NCI-H128 (cell line): ENCODE measurements at regions not wholly inside any gene's neighbourhood (a gene's known extent, or its start where the extent isn't known, plus 50 kb on each side); places are given as distances from the start of the nearest gene placed in this dataset.

Source experiments
- DNase-seq: peaks from one replicate; lab custom pipeline; 2025; ENCODE audit not compliant: unreplicated experiment; lab: John Stamatoyannopoulos, UW

DNA sequence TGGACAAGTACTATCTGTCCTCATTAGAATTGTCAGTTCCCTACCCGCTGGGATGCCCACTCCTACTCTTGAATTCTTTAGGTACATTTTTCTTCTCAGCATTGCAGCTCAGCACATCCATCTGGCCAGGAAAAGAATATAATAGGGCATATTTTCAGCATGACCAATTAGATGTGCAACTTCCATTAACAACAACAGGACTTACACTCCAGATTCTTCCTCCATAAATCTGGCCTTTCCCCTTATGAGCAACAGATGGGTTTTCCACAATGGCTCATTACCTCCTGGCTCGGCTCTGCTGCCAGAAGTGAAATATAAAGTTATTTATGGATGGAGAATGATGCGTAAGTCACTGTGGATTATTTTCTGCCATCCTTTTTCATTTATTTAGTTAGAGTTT, 443.8 kb upstream of the TGFBR2 start:
- no peak for DNase-seq

DNA sequence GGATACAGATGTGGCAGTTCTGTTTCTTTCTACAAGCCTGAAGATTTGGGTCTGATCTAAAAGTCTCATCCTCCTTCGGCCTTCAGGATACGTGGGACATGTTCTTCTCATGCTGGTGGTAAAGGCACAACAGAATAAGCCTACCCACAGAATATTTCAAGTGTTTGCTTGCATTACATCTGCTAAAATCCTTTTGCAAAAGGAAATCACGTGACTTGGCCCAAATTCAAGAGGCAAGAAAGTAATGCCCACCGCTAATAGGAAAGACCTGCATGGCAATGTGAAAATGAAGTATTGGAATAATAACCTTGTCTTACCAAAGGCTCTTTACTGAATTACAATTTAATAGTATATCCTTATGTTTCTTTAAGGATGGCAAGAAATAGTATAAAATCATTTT, 439.9 kb upstream of the TGFBR2 start:
- no peak for DNase-seq

DNA sequence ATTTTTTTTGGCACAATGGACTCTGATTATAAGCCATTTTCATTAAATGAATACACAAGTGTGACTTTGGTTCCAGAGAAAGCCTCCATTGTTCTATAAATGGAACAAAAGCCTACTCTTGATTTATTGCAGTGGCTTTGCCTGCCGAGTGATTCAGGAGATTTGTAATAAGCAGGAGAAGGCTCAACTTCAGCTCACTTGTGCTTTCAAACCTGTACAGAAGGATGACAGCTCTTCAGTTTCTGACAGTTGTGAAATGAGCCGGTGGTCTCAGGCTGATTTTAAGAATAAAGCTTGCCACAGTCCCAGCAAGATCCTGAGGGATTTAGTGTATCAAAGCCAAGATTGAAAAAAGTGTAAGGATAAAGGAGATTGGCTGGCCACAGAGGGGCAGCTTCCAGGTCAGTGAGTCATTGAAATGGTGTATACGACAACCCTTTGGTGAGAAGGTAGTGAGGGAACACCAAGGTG, 438.8 kb upstream of the TGFBR2 start:
- no peak for DNase-seq

DNA sequence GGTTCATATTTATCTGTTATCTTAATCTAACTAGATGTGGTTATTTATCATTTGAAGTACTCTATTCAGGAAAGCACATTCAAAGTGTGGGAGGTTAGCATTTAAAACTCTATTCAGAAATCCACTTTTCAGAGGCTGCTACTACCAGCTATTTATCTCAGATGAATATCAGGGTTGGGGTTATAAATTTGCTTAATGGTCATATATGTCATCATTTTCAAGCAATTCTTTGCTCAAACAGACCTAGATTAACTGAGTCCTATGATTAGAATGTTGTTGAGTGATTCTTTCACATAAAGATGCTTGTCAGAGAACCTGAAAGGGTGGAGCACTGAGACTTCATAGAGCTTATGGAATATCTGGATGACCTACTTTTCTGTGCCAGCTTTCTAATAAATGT, 436.9 kb upstream of the TGFBR2 start:
- DNase-seq: no peak

DNA sequence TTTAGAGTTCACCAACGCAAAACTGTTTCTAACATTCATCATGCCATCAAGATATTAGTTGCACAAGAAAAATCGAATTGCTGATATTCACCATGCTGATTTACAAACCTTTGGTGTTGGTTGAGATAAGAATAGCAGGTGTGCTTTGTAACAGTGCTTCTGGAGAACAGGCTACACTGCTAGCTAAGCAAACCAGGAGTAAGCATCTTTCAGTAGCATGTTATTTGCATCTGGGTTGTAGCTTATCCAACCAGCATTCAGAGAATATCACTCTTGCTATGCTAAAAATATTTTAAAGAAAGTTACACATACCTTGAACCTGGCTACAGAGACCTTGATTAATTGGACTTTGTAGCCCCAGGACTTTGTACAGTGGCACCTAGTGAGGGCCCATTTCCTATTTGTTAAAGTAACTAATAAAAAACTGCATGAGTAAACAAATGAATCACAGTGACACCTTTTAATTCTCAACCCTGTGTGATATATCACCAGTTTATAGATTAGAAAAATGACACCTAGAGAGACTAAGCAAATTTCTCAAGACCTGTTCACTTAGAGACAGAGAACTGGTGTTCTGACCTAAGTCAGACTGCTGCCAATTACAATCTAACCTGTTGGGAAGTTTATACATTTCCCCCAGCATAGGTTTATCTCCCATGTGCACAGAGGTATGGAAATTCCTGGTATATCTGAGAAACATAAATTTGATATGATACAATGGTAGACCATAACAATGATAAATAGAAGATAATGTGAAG, 435.5 kb upstream of the TGFBR2 start:
- no peak for DNase-seq

DNA sequence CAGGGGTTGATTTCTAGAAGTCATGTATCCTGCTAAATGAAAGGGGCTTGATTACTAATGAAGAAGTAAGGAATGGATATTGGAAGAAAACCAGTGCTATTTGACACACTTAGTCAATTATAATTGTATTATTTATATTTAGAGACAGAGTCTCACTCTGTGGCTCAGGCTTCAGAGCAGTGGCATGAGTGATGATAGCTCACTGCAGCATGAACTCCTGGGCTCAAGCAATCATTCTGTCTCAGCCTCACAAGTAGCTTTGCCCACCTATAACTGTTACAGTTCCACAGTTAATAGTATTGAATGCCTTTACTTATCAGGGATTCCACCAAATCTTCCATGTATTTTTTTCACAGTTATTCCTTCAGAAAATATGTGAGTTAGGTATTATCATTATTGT, 432.0 kb upstream of the TGFBR2 start:
- DNase-seq: no peak

DNA sequence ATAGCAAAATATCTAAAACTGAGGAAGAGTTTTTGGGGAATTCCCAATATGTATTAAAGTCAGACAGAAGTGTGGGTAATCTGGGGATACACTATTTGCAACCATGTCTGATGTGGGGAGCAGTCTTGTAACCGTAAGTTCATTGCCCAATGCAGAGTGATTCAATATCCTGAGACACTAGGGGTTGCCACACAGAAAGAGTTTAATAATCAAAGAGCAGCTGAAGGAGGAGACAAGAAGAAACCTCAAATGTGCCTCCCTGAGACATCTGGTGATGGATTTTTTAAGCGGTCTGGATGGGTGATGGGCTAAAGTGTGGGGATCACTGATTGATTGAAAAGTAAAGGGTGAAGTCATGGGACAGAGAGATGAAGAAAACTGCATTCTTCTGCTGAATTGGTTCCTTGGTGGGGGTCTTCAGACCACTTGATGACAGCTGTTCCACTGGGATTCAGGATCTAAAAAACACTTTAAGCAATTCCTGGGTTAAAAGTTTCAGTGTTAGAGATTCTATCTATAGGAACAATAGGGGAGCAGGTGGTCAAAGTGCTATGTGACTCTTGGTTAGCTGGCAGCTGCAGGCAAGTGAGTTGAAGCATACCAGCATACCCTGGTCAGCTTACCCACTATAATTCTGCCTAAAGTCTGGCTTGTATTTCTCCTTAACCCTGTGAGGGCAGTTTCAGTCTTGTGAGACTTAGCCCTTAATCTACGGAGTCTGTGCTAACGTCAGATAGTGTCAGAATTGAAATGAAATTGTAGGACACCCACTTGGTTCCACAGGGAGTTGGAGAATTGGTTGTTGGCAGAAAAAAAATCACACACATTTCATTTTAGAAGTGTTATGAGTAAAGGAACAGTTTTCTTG, 425.9 kb upstream of the TGFBR2 start:
- DNase-seq: no peak

DNA sequence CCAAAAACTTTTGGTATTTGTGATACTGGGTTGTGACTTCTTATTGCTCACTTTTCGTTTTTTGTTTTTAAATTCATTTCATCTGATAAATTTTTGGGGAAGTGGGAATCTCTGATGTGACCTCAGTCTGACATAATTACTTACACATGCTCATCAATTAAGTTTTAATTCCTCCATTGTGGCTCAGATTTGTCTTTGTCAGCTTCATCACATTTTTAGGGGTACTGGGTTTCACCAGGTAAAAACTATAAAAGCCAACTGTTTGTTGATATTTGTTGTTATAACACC, 425.3 kb upstream of the TGFBR2 start:
- DNase-seq: no peak

DNA sequence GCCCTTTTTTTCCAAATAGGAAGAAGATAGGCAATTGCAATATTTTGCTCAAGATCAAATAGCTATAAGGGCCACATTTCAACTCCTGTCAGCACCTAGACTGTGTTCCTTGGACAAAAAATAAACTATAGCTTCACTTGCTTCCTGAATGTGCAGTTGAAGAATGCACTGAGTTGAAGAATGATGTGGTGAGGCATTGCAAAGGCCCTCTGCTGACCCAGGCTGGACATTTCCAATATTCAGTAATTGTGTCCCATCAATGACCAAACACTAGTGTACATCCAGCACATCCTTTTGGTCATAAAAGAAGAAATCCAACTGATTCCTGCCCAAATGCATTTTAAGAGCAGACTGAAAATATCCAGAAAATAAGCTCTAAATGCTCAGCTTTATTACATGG, 424.8 kb upstream of the TGFBR2 start:
- no peak for DNase-seq

DNA sequence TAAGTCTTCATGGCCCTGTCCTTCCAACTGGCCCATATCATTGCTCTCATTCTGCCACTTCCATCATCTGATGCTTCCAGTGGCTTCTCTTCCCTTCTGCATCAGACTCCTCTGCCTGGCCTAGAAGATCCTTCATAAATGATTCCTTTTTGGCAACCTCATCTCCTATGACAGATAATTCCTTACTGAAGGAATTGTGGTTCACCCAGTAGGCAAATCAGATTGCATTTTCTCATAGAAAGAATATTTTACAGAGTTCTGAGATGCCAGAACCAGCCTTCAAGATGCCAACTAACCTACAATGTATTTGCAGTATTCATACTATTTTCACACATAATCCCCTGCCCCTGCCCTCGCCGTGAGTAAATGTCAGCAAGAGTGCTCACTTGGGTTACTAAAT, 423.0 kb upstream of the TGFBR2 start:
- no peak for DNase-seq

DNA sequence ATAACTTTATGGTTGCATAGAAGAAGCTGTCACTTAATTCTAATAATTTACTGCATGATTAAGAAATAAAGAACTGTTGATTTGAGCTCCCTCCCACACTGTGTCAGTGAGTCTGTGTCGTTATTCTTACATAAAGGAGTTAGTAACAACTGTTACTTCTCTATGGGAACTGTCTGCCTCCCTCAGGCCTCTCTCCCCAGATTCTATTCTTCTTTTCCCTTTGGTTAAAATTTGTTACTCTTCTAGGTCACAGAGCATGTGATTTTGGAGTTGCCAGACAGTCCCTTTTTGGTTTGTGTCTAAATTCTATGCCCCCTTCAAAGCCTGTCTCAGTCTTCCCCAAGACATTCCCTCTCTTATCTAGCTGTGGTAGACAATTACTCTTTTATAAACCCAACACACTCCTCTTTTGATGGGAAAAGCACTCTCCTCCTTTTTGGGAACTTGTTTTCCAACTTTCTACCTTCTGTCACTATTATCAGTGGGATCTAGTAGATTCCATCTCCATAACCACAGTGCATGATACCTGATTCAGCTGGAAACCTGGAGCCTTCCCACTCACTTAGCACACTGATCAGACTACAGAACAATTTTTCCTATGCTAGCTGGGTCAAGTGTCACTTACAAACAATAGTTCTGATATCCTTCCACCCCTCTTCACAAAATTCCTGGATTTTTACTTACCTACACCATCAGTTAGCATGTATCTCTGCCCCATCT, 422.1 kb upstream of the TGFBR2 start:
- no peak for DNase-seq

DNA sequence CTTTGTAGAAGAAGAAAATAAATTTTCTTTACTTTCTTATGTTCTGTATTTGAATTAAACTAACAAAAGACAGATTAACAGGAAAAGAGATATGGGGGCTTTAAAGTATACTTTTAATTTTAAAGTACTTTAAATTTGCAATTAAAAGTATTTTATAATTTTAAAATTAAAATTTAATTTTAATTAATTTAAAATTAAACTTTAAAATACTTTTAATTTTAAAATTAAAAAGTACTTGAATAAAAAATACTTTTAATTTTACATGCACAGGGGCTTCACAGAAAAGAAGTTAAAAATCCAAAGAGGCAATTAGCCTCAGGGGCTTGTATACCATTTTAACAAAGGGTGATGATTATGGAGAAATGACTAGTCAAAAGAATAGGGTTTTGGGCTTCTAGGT, 420.5 kb upstream of the TGFBR2 start:
- DNase-seq: no peak

DNA sequence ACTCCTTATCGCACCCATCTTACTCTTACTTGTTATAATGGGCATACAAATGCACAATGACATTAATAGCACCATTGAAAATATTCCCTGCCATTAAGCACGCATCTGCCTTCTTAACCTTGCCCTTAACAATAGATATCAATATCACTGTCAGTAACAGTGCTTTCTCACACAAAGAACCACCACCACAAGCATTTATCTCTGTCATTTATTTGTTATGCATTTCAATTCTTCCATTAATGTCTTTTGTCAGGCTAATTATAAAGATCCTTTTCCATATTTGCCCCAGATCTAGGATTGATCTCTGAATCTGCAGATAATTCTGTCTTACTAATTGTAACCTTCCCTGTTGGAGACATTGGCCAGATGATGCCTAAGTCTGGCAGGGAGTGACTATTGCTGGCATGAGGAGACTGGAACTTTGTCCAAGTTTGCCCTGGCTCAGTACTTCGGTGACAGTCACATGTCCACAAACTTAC, 419.6 kb upstream of the TGFBR2 start:
- no peak for DNase-seq

DNA sequence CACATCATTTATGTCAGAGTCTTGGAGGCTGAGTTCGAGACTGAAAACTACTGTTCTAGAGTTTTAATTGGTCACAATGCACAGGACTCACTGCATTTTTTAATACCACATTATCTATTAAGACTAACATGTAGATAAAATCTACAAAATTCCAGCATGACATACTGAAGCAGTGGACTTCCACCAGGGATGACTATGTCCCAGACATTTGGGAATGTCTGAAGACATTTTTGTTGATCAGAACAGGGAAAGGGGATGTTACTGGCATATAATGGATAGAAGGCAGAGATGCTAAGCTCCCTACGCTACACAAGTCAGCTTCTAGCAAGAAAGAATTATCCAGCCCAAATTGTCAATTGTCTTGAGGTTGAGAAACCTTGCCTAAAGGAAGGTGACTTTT, 419.0 kb upstream of the TGFBR2 start:
- DNase-seq: no peak

DNA sequence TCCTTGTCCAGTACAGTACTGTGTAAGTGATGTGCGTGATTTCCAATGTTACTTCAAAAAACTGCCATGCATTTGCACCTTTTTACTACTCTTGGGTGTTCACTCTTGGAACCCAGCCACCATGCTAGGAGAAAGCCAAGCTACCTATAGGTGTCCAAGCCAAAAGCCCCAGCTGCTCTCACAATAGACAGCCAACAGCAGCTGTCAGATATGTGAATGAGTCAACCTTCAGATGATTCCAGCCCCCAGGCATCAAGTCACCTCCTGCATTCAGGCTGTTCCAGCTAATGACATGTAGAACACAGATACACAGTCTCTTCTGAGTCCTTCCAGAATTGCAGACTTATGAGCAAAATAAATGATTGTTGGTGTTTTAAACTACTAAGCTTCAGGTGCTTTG, 417.7 kb upstream of the TGFBR2 start:
- no peak for DNase-seq

DNA sequence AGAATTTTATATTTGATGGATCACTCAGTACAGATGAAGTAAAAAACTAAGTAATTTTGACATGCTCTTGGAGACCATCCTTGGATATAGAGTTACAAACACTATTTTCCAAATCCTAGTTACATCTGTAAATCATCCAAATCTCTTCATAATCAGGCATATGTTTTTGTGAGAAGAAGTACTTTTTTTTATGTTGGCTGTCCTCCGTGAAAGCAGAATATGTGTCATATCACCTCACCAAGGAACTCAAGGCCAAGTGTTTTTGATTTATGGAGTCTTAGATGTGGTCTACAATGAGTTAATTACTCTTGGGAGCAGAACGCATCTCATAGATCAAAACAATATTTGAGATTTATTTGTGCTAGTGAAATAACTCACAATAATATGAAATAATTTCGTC, 416.5 kb upstream of the TGFBR2 start:
- DNase-seq: no peak

DNA sequence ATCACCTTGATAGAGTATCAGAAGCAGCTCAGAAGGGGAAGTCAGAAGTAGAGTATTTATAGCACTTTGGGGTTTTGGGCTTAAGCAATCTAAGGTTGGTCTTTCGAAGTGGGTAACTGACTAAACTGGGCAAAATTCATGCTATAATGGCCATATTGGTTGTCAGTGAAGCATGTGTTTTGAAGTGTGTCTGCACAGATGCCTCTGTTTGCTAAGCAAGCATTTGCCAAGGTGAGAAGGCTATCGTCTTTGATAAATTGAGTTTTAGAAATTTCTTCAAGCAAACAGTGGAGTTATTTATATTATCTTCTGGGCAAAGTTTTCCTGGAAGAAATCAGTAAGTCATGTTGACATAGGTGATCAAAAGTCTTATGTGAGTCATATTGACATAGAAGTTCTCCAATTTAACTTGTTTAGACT, 412.8 kb upstream of the TGFBR2 start:
- DNase-seq: no peak

DNA sequence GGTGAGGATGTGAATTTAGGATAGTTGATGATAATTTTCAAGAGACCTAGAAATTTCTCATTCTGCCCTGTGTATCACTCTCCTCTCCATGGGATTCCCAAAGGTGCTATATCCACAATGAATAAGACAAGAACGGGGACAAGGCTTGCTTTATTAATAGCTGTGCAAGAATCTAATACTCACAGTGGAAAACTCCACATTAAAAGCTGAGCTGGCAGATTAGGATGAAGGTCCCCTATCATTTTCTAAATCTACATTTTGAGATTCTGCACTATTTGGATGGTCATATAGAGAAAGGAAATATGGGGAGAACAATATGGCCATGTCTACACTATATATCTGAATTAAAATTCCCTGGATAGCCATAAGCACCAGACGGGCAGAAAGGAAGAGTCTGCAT, 411.0 kb upstream of the TGFBR2 start:
- no peak for DNase-seq

DNA sequence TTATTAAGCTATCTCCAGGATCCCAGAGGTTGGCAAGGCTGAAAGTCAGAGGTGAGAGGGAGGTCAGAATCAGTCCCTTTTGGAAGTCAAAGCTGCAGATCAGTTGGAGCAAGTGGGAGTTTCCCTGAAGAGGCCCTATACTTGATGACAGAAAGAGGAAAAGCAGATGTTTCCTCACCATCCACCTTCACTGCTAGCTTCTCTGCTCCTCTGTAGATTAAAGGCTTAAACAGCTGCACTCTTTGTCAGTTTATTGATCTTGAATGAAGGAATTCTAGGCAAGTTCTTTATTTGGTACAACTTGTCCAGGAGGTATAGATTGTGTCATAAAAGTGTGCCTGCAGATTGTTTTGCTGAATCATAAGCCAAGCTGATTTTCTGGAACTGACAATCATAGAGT, 408.2 kb upstream of the TGFBR2 start:
- DNase-seq: no peak

DNA sequence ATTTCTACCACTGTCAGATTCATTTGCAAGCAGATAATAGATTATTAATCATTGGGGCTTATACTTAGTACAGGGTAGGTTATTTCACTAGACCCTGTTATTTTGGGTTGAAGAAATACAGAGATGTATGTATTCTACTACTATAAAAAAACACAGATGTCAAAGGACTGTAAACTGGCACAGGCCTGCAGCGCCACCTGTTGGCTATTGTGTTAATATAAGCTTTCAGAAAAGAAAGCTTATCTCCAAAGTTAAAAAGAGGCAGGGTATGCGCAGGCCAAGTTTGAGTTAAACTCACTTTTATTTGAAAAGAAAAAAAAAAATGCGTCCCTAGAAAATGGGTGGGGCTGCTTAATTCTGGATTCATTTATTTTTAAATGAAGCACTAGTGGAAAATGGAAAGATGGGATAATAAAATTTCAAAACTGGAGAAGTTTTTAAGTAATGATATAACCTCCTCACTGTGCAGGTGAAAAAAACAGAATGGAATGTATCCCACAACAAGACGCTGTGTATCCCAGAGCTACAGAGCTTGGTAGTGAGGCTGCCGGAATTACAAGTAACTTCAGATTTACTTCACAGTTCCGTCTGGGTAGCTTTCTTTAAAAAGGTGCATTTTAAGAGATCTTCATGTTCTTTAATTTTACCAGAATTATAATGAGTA, 407.2 kb upstream of the TGFBR2 start:
- no peak for DNase-seq

DNA sequence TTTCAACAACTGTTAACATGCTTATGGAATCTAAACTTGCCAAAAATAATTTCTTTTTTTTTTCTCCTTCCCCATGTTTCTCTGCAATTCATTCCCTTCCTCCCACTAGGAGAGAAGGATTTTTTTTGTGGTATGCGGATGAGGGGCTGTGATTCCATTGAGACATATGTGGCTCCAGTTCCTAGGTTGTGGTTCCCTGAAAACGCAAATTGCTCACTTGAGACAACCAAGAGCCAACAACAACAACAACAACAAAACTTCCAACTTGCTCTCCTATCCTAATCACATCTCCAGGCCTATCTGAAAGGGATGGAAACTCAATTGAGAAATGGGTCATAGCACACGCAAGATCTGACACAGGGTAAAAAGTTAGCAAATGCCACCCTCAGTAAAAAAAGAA, 406.5 kb upstream of the TGFBR2 start:
- DNase-seq: no peak
